ENCODE measurements at regions not wholly inside any gene's neighbourhood (a gene's known extent, or its start where the extent isn't known, plus 50 kb on each side); places are given as distances from the start of the nearest gene placed in this dataset.

GRCh38 chr5:15256485-15256884, 243.5 kb upstream of the FBXL7 start:
- Mint-ChIP-seq H3K4me1 (no peaks in the 10 kb centered on the region), H3K9me3 (peaks cover 2 to 4% of the 10 kb centered on the region in 2 donors), H3K4me3 (no peak overlapping the region), H3K36me3 (no peaks in the 10 kb centered on the region), H3K27ac (no peak overlapping the region), H3K27me3 (ENCODE audit: low read depth in 2 of 2) (no peaks in the 10 kb centered on the region)
- no peaks in the 10 kb centered on the region for H3K36me3 ChIP-seq (ENCODE audit: control insufficient read depth, insufficient read depth, low read length)
- H3K27me3 ChIP-seq (ENCODE audit: control insufficient read depth, insufficient read depth, low read length) = no peaks in the 10 kb centered on the region
- no peaks in the 10 kb centered on the region for H3K9me3 ChIP-seq (ENCODE audit: control insufficient read depth, insufficient read depth, low read length)
- H3K4me1 ChIP-seq (ENCODE audit: control insufficient read depth, insufficient read depth, low read length) = no peaks in the 10 kb centered on the region
- TF ChIP-seq CTCF (IDR thresholded peaks at IDR 0.05) = no peak
- no peak overlapping the region for H3K4me3 ChIP-seq (ENCODE audit: low read length)
- ATAC-seq (no peak), DNase-seq (no peak)
- 92% methylated on average over 2 of the region's 4 CpGs for WGBS (ENCODE audit: insufficient coverage)
- H3K27ac ChIP-seq (ENCODE audit: low read length) = no peak overlapping the region
- intact Hi-C loops (cut with micrococcal nuclease) = no loop called here

- no peaks in the 10 kb centered on the region for H3K27me3 Mint-ChIP-seq (ENCODE audit: low read depth in 2 of 2)
- intact Hi-C loops (cut with micrococcal nuclease) = no loop called here
- H3K4me1 ChIP-seq (ENCODE audit: control insufficient read depth, insufficient read depth, low read length) = no peaks in the 10 kb centered on the region
- DNase-seq (no peak), ATAC-seq (no peak)
- no peak for TF ChIP-seq CTCF (IDR thresholded peaks at IDR 0.05)
- H3K36me3 ChIP-seq (ENCODE audit: control insufficient read depth, insufficient read depth, low read length) = no peaks in the 10 kb centered on the region
- H3K27ac ChIP-seq (ENCODE audit: low read length) = no peak overlapping the region
- peaks cover 2 to 4% of the 10 kb centered on the region in 2 donors for H3K9me3 Mint-ChIP-seq
- WGBS (ENCODE audit: insufficient coverage) = 0% methylated on average over 1 of the region's 2 CpGs
- H3K9me3 ChIP-seq (ENCODE audit: control insufficient read depth, insufficient read depth, low read length) = no peaks in the 10 kb centered on the region
- H3K27ac Mint-ChIP-seq = no peak overlapping the region
- H3K36me3 Mint-ChIP-seq = no peaks in the 10 kb centered on the region
- no peak overlapping the region for H3K4me3 Mint-ChIP-seq
- H3K4me1 Mint-ChIP-seq = no peaks in the 10 kb centered on the region
- no peak overlapping the region for H3K4me3 ChIP-seq (ENCODE audit: low read length)
- H3K27me3 ChIP-seq (ENCODE audit: control insufficient read depth, insufficient read depth, low read length) = no peaks in the 10 kb centered on the region
These were observed 244.4 kb upstream of the FBXL7 start for GRCh38 chr5:15255576-15255975.

- no peaks in the 10 kb centered on the region for H3K4me1 ChIP-seq (ENCODE audit: control insufficient read depth, insufficient read depth, low read length)
- H3K27ac Mint-ChIP-seq = no peak overlapping the region
- H3K4me3 ChIP-seq (ENCODE audit: low read length) = no peak overlapping the region
- ATAC-seq (no peak), DNase-seq (no peak)
- H3K36me3 Mint-ChIP-seq = no peaks in the 10 kb centered on the region
- WGBS (ENCODE audit: insufficient coverage) = 75% methylated on average over 3 of the region's 3 CpGs
- no peaks in the 10 kb centered on the region for H3K27me3 Mint-ChIP-seq (ENCODE audit: low read depth in 2 of 2)
- TF ChIP-seq CTCF (IDR thresholded peaks at IDR 0.05) = no peak
- intact Hi-C loops (cut with micrococcal nuclease) = no loop called here
- H3K4me1 Mint-ChIP-seq = no peaks in the 10 kb centered on the region
- H3K4me3 Mint-ChIP-seq = no peak overlapping the region
- H3K27ac ChIP-seq (ENCODE audit: low read length) = no peak overlapping the region
- no peaks in the 10 kb centered on the region for H3K27me3 ChIP-seq (ENCODE audit: control insufficient read depth, insufficient read depth, low read length)
- H3K9me3 ChIP-seq (ENCODE audit: control insufficient read depth, insufficient read depth, low read length) = no peaks in the 10 kb centered on the region
- no peaks in the 10 kb centered on the region for H3K36me3 ChIP-seq (ENCODE audit: control insufficient read depth, insufficient read depth, low read length)
- peaks cover 0 to 4% of the 10 kb centered on the region in 2 donors for H3K9me3 Mint-ChIP-seq
These were observed 245.4 kb upstream of the FBXL7 start for GRCh38 chr5:15254607-15255006.

DNA sequence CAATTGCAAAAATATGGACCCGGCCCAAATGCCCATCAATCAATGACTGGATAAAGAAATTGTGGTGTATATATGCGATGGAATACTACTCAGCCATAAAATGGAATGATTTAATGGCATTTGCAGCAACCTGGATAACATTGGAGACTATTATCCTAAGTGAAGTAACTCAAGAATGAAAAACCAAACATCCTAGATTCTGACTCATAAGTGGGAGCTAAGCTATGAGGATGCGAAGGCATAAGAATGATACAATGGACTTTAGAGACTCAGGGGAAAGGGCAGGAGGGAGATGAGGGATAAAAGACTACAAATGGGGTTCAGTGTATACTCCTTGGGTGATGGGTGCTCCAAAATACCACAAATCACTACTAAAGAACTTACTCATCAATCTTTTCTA, 247.6 kb upstream of the FBXL7 start:
- 79% methylated on average over 3 of the region's 3 CpGs for WGBS (ENCODE audit: insufficient coverage)
- no peak overlapping the region for H3K4me3 ChIP-seq (ENCODE audit: low read length)

More for the DNA sequence above, 247.6 kb upstream of the FBXL7 start:
- no peak for TF ChIP-seq CTCF (IDR thresholded peaks at IDR 0.05)
- no peaks in the 10 kb centered on the region for H3K27me3 ChIP-seq (ENCODE audit: control insufficient read depth, insufficient read depth, low read length)
- peaks cover 6 to 8% of the 10 kb centered on the region in 2 donors for H3K9me3 Mint-ChIP-seq
- no peaks in the 10 kb centered on the region for H3K4me1 Mint-ChIP-seq
- ATAC-seq (no peak), DNase-seq (no peak)
- intact Hi-C loops (cut with micrococcal nuclease) = no loop called here
- no peaks in the 10 kb centered on the region for H3K36me3 Mint-ChIP-seq
- no peak overlapping the region for H3K27ac ChIP-seq (ENCODE audit: low read length)
- H3K27ac Mint-ChIP-seq = no peak overlapping the region
- H3K36me3 ChIP-seq (ENCODE audit: control insufficient read depth, insufficient read depth, low read length) = no peaks in the 10 kb centered on the region
- no peak overlapping the region for H3K4me3 Mint-ChIP-seq
- H3K4me1 ChIP-seq (ENCODE audit: control insufficient read depth, insufficient read depth, low read length) = no peaks in the 10 kb centered on the region
- H3K9me3 ChIP-seq (ENCODE audit: control insufficient read depth, insufficient read depth, low read length) = no peaks in the 10 kb centered on the region
- no peaks in the 10 kb centered on the region for H3K27me3 Mint-ChIP-seq (ENCODE audit: low read depth in 2 of 2)

Data from natural killer cell (primary cell).